H9 (cell line): ENCODE measurements at regions not wholly inside any gene's neighbourhood (a gene's known extent, or its start where the extent isn't known, plus 50 kb on each side); places are given as distances from the start of the nearest gene placed in this dataset.

ENCODE experiments used
- DNase-seq: peaks from one replicate; pipeline ENCODE4 v3.0.0-alpha.2; 2017
- H2AFZ ChIP-seq: one replicate; pipeline ENCODE4 v1.6.1; 2013; ENCODE audit warnings: mild to moderate bottlenecking, low read length, control low read depth, moderate library complexity
- H2AK5ac ChIP-seq: 2 replicates; pipeline ENCODE4 v1.6.1; 2013; ENCODE audit warnings: low read length, control low read depth, mixed read lengths; ENCODE audit not compliant: insufficient read length
- H2BK120ac ChIP-seq: one replicate; pipeline ENCODE4 v1.6.1; 2013; ENCODE audit warnings: low read depth, mild to moderate bottlenecking, low read length, control low read depth, inconsistent platforms; ENCODE audit not compliant: poor library complexity, severe bottlenecking
- H2BK12ac ChIP-seq: 2 replicates; pipeline ENCODE4 v1.6.1; 2013; ENCODE audit warnings: low read length, control low read depth, mixed read lengths, low read depth; ENCODE audit not compliant: insufficient read length
- H2BK15ac ChIP-seq: 2 replicates; pipeline ENCODE4 v1.6.1; 2013; ENCODE audit warnings: low read depth, low read length, control low read depth
- H2BK20ac ChIP-seq: one replicate; pipeline ENCODE4 v1.6.1; 2013; ENCODE audit warnings: low read depth, mild to moderate bottlenecking, low read length, control low read depth, inconsistent platforms; ENCODE audit not compliant: poor library complexity, severe bottlenecking
- H2BK5ac ChIP-seq: 2 replicates; pipeline ENCODE4 v1.6.1; 2013; ENCODE audit warnings: low read length, control low read depth, mixed read lengths; ENCODE audit not compliant: insufficient read length
- H3K14ac ChIP-seq: 2 replicates; pipeline ENCODE4 v1.6.1; 2013; ENCODE audit warnings: low read length, control low read depth; ENCODE audit not compliant: insufficient read depth
- H3K18ac ChIP-seq: 2 replicates; pipeline ENCODE4 v1.6.1; 2013; ENCODE audit warnings: low read depth, mild to moderate bottlenecking, mixed read lengths, low read length, control low read depth; ENCODE audit not compliant: insufficient read length
- H3K23ac ChIP-seq: 2 replicates; pipeline ENCODE4 v1.6.1; 2013; ENCODE audit warnings: low read length, control low read depth, mixed read lengths, low read depth; ENCODE audit not compliant: insufficient read length
- H3K23me2 ChIP-seq: 2 replicates; pipeline ENCODE4 v1.6.1; 2013; ENCODE audit warnings: low read depth, mild to moderate bottlenecking, mixed read lengths, low read length, control low read depth; ENCODE audit not compliant: insufficient read length, poor library complexity, severe bottlenecking
- H3K27ac ChIP-seq: 2 replicates; pipeline ENCODE4 v1.5.1; 2013; ENCODE audit warnings: low read length, control low read depth, mixed read lengths, low read depth; ENCODE audit not compliant: insufficient read length
- H3K27me3 ChIP-seq: 2 replicates; pipeline ENCODE4 v1.6.1; 2013; ENCODE audit warnings: low read length, control low read depth, inconsistent platforms; ENCODE audit not compliant: insufficient read depth
- H3K4ac ChIP-seq: 2 replicates; pipeline ENCODE4 v1.6.1; 2013; ENCODE audit warnings: low read depth, mild to moderate bottlenecking, control low read depth, inconsistent platforms, low read length, moderate library complexity
- H3K4me1 ChIP-seq: 2 replicates; pipeline ENCODE4 v1.6.1; 2013; ENCODE audit warnings: low read length, control low read depth, inconsistent platforms; ENCODE audit not compliant: insufficient read depth
- H3K4me2 ChIP-seq: 2 replicates; pipeline ENCODE4 v1.6.1; 2013; ENCODE audit warnings: low read length, control low read depth, mixed read lengths; ENCODE audit not compliant: insufficient read length, insufficient read depth
- H3K56ac ChIP-seq: 2 replicates; pipeline ENCODE4 v1.6.1; 2013; ENCODE audit warnings: low read depth, mild to moderate bottlenecking, mixed read lengths, low read length, control low read depth; ENCODE audit not compliant: insufficient read length
- H3K79me1 ChIP-seq: 2 replicates; pipeline ENCODE4 v1.6.1; 2013; ENCODE audit warnings: low read depth, mild to moderate bottlenecking, moderate library complexity, low read length, control low read depth, inconsistent platforms; ENCODE audit not compliant: insufficient read depth, poor library complexity, severe bottlenecking
- H3K79me2 ChIP-seq: 2 replicates; pipeline ENCODE4 v1.6.1; 2013; ENCODE audit warnings: low read length, control low read depth, inconsistent platforms; ENCODE audit not compliant: insufficient read depth
- H3K9ac ChIP-seq: 2 replicates; pipeline ENCODE4 v1.6.1; 2013; ENCODE audit warnings: low read length, control low read depth, mixed read lengths; ENCODE audit not compliant: insufficient read length; ENCODE audit errors: extremely low read depth
- H3K9me3 ChIP-seq: one replicate; pipeline ENCODE4 v1.6.1; 2013; ENCODE audit warnings: low read depth, low read length, inconsistent platforms; ENCODE audit not compliant: control insufficient read depth
- H3T11ph ChIP-seq: one replicate; pipeline ENCODE4 v1.6.1; 2013; ENCODE audit warnings: mild to moderate bottlenecking, low read length, control low read depth, inconsistent platforms
- H4K20me1 ChIP-seq: one replicate; pipeline ENCODE4 v1.6.1; 2013; ENCODE audit not compliant: control insufficient read depth, insufficient read length, insufficient read depth
- H4K5ac ChIP-seq: 2 replicates; pipeline ENCODE4 v1.6.1; 2013; ENCODE audit warnings: low read depth, mild to moderate bottlenecking, mixed read lengths, low read length, control low read depth; ENCODE audit not compliant: insufficient read length
- H4K8ac ChIP-seq: replicated peaks from 2 replicates; pipeline ENCODE4 v1.6.1; 2013; ENCODE audit warnings: low read length, control low read depth, mixed read lengths, low read depth; ENCODE audit not compliant: insufficient read length
- H4K91ac ChIP-seq: 2 replicates; pipeline ENCODE4 v1.6.1; 2013; ENCODE audit warnings: low read depth, mild to moderate bottlenecking, moderate library complexity, mixed read lengths, low read length, control low read depth; ENCODE audit not compliant: insufficient read length
- H3K27ac Mint-ChIP-seq, 3 experiments: 2 replicates in 2 of 3; 3 replicates in 1 of 3; pipeline ENCODE4 v1.8.0; 2020 to 2021; ENCODE audit warnings: mixed read lengths in 3 of 3, mild to moderate bottlenecking in 1 of 3, moderate library complexity in 1 of 3
- H3K27me3 Mint-ChIP-seq: 2 replicates; pipeline ENCODE4 v1.8.0; 2021; ENCODE audit warnings: low read depth, mild to moderate bottlenecking, moderate library complexity, mixed read lengths
- H3K36me3 Mint-ChIP-seq, 3 experiments: 2 replicates in 2 of 3; 3 replicates in 1 of 3; pipeline ENCODE4 v1.8.0; 2020 to 2021; ENCODE audit warnings: low read depth in 3 of 3, mixed read lengths in 3 of 3; ENCODE audit not compliant: insufficient read depth in 1 of 3
- H3K4me1 Mint-ChIP-seq, 2 experiments: 2 replicates each; pipeline ENCODE4 v1.8.0; 2020; ENCODE audit warnings: mixed read lengths in 2 of 2
- H3K4me3 Mint-ChIP-seq, 2 experiments: 2 replicates in 1 of 2; 3 replicates in 1 of 2; pipeline ENCODE4 v1.8.0; 2020 to 2021; ENCODE audit warnings: mild to moderate bottlenecking in 2 of 2, mixed read lengths in 2 of 2, moderate library complexity in 1 of 2
- H3K9me3 Mint-ChIP-seq, 2 experiments: 2 replicates in 1 of 2; 3 replicates in 1 of 2; pipeline ENCODE4 v1.8.0; 2020; ENCODE audit warnings: mild to moderate bottlenecking in 2 of 2, mixed read lengths in 2 of 2, moderate library complexity in 1 of 2
- CTCF ChIP-seq: fragments of 200-600 bp; sonication (generic); conservative IDR thresholded peaks from 3 replicates; pipeline ENCODE4 v1.8.0; 2021; ENCODE audit warnings: antibody characterized with exemption, mild to moderate bottlenecking
- WGBS: extraction: QIAGEN DNeasy Blood & Tissue Kit; methylation state at CpG from one replicate; pipeline ENCODE4 v1.1.7; 2013; ENCODE audit warnings: missing lambda C conversion rate, low lambda C conversion rate, mixed read lengths; ENCODE audit not compliant: insufficient read length; ENCODE audit errors: extremely low coverage; 5-methylcytosine and 5-hydroxymethylcytosine counted together

GRCh38 chr3:117743993-117744392, 1034.4 kb downstream of the TUSC7 start:
- Histone ChIP-seq H3K9ac (no peak overlapping the region), H4K8ac (no peak overlapping the region), H3K23me2 (no peaks in the 10 kb centered on the region), H3K4ac (no peak overlapping the region), H3K27me3 (no peaks in the 10 kb centered on the region), H2BK12ac (no peak overlapping the region), H3K79me1 (no peaks in the 10 kb centered on the region), H3K27ac (no peak overlapping the region), H2AK5ac (no peak overlapping the region), H3T11ph (no peak overlapping the region), H2AFZ (no peak overlapping the region), H3K23ac (no peak overlapping the region), H3K4me2 (no peak overlapping the region), H2BK20ac (no peak overlapping the region), H3K9me3 (no peaks in the 10 kb centered on the region), H4K91ac (no peak overlapping the region), H4K20me1 (no peaks in the 10 kb centered on the region), H3K18ac (no peak overlapping the region), H2BK120ac (no peak overlapping the region), H3K56ac (no peak overlapping the region), H3K14ac (no peak overlapping the region), H2BK5ac (no peak overlapping the region), H3K79me2 (no peaks in the 10 kb centered on the region), H4K5ac (no peak overlapping the region), H2BK15ac (no peak overlapping the region), H3K4me1 (no peaks in the 10 kb centered on the region)
- H3K27ac Mint-ChIP-seq, result no peak overlapping the region
- no peak for TF ChIP-seq CTCF
- no peak overlapping the region for H3K4me3 Mint-ChIP-seq
- no peak for DNase-seq
- H3K36me3 Mint-ChIP-seq, result peaks cover 0 to 2% (median 0%) of the 10 kb centered on the region in 3 experiments; a peak in 1 of 7 replicates
- peaks cover 0 to 3% of the 10 kb centered on the region in 2 experiments; a peak in 2 of 5 replicates for H3K9me3 Mint-ChIP-seq
- no CpG with 5 or more reads among the region's 1 CpG for WGBS
- H3K4me1 Mint-ChIP-seq, result no peaks in the 10 kb centered on the region
- no peaks in the 10 kb centered on the region for H3K27me3 Mint-ChIP-seq
